ENCODE measurements at regions not wholly inside any gene's neighbourhood (a gene's known extent, or its start where the extent isn't known, plus 50 kb on each side); places are given as distances from the start of the nearest gene placed in this dataset.

DNA sequence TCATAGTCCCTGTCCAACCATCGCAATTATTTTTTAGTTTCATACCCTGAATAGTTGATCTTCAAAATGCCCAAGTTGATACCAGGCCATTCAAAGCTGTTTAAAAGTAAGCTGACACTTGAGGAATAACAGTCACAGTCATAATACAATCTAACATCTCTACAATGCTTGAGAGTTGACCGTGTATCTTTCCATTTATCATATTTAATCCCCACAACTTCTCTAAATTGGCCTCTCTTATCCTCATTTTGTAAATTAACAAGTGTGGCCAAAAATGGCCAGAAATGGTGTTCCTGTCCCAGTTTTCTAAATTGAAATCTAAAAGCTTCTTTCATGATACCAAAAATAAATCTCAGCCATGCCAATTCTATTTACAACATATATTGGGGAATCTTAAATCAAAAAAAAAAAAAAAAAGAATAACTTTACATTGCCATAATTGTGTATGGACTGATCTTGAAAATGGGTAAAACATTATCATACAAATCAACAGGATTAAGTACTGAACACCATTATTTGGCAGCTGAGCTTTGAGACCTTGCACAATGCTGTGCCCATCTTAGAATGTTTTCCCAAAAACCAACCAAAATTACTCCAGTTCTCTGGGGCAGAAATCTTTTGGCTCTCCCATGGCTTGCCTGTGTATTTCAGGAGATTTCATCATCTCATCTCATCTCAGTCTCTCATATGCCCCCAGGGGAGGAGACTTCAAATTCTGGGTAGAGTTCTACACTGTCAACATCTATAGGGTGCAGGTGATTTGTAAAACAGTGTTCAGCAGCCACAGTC is 448.7 kb upstream of the JARID2 start:
- Histone ChIP-seq H3F3A (ENCODE audit: insufficient read depth, low read length, poor library complexity, severe bottlenecking) (no peaks in the 10 kb centered on the region), H3K9me3 (ENCODE audit: low read length) (no peaks in the 10 kb centered on the region), H3K9ac (ENCODE audit: low read length) (no peak overlapping the region), H2AFZ (ENCODE audit: low read depth, low read length) (no peak overlapping the region), H3K27me3 (ENCODE audit: insufficient read depth, low read depth, low read length) (no peaks in the 10 kb centered on the region), H3K4me3 (ENCODE audit: low read length) (no peak overlapping the region), H3K27ac (ENCODE audit: low read length) (no peak overlapping the region), H3K36me3 (ENCODE audit: insufficient read depth, low read length) (no peaks in the 10 kb centered on the region), H3K9me2 (ENCODE audit: insufficient read depth, low read length) (no peaks in the 10 kb centered on the region), H4K20me1 (ENCODE audit: insufficient read depth) (no peaks in the 10 kb centered on the region), H3K79me2 (replicated peaks; ENCODE audit: insufficient read depth, low read length) (no peaks in the 10 kb centered on the region), H3K4me2 (ENCODE audit: low read length) (no peak overlapping the region)
- TF ChIP-seq MXI1 (conservative IDR thresholded peaks at IDR 0.05; ENCODE audit: poor library complexity, severe bottlenecking) (no peak), EZH2 (IDR thresholded peaks at IDR 0.05; ENCODE audit: borderline replicate concordance, insufficient read depth, low read length, poor library complexity, severe bottlenecking) (no peak), POLR2AphosphoS5 (IDR thresholded peaks at IDR 0.05) (no peak), SMC3 (conservative IDR thresholded peaks at IDR 0.05; ENCODE audit: poor library complexity) (no peak), RAD21 (conservative IDR thresholded peaks at IDR 0.05) (no peak), EP300 (conservative IDR thresholded peaks at IDR 0.05; ENCODE audit: poor library complexity, severe bottlenecking) (no peak), TAF1 (IDR thresholded peaks at IDR 0.05; ENCODE audit: low read depth) (no peak)
- TF ChIP-seq, protein P1, sequence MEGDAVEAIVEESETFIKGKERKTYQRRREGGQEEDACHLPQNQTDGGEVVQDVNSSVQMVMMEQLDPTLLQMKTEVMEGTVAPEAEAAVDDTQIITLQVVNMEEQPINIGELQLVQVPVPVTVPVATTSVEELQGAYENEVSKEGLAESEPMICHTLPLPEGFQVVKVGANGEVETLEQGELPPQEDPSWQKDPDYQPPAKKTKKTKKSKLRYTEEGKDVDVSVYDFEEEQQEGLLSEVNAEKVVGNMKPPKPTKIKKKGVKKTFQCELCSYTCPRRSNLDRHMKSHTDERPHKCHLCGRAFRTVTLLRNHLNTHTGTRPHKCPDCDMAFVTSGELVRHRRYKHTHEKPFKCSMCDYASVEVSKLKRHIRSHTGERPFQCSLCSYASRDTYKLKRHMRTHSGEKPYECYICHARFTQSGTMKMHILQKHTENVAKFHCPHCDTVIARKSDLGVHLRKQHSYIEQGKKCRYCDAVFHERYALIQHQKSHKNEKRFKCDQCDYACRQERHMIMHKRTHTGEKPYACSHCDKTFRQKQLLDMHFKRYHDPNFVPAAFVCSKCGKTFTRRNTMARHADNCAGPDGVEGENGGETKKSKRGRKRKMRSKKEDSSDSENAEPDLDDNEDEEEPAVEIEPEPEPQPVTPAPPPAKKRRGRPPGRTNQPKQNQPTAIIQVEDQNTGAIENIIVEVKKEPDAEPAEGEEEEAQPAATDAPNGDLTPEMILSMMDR (IDR thresholded peaks at IDR 0.05; ENCODE audit: poor library complexity, severe bottlenecking) = no peak
- TF ChIP-seq, protein P2, sequence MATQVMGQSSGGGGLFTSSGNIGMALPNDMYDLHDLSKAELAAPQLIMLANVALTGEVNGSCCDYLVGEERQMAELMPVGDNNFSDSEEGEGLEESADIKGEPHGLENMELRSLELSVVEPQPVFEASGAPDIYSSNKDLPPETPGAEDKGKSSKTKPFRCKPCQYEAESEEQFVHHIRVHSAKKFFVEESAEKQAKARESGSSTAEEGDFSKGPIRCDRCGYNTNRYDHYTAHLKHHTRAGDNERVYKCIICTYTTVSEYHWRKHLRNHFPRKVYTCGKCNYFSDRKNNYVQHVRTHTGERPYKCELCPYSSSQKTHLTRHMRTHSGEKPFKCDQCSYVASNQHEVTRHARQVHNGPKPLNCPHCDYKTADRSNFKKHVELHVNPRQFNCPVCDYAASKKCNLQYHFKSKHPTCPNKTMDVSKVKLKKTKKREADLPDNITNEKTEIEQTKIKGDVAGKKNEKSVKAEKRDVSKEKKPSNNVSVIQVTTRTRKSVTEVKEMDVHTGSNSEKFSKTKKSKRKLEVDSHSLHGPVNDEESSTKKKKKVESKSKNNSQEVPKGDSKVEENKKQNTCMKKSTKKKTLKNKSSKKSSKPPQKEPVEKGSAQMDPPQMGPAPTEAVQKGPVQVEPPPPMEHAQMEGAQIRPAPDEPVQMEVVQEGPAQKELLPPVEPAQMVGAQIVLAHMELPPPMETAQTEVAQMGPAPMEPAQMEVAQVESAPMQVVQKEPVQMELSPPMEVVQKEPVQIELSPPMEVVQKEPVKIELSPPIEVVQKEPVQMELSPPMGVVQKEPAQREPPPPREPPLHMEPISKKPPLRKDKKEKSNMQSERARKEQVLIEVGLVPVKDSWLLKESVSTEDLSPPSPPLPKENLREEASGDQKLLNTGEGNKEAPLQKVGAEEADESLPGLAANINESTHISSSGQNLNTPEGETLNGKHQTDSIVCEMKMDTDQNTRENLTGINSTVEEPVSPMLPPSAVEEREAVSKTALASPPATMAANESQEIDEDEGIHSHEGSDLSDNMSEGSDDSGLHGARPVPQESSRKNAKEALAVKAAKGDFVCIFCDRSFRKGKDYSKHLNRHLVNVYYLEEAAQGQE (IDR thresholded peaks at IDR 0.05; ENCODE audit: borderline replicate concordance) = no peak

DNA sequence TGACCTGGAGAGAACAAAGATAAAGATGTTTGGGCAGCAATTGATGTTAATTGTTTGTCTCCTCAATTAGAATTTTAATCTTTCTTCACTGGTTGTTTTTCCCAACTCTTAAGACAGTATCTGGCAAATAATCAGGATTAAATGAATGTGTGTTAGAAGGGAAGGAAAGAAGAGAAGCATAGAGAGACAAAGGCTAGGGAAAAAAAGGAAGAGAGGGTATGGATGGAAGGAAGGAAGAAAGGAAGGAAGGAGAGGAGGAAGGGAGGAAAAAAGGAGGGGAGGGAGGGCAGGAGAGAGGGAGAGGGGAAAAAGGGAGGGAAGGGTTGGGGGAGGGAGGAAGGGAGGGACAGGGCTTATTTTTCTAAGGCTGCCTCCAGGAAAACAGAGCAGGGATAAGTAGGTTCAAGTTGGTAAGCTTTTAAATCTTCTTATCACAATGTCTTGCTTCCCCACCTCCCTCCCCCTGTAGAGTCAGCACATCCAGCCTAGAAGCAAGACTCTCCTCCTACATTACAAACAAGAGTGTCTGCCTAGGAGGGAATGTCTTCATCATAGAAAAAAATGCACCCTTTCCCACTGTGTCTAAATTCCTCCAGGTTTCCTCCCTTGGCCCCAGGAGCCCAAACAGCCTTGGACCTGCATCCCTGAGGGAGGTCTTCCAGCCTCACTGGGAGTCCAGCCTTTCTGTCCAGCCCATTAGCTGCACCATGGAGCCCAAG is 447.8 kb upstream of the JARID2 start:
- no peak overlapping the region for H2AFZ ChIP-seq (ENCODE audit: low read depth, low read length)
- H3K9me3 ChIP-seq (ENCODE audit: low read length) = no peaks in the 10 kb centered on the region
- no peaks in the 10 kb centered on the region for H3K36me3 ChIP-seq (ENCODE audit: insufficient read depth, low read length)
- H3K4me2 ChIP-seq (ENCODE audit: low read length) = no peak overlapping the region
- no peaks in the 10 kb centered on the region for H4K20me1 ChIP-seq (ENCODE audit: insufficient read depth)
- H3K4me3 ChIP-seq (ENCODE audit: low read length) = no peak overlapping the region
- H3K27me3 ChIP-seq (ENCODE audit: insufficient read depth, low read depth, low read length) = no peaks in the 10 kb centered on the region
- H3F3A ChIP-seq (ENCODE audit: insufficient read depth, low read length, poor library complexity, severe bottlenecking) = no peaks in the 10 kb centered on the region
- no peak overlapping the region for H3K27ac ChIP-seq (ENCODE audit: low read length)
- TF ChIP-seq EZH2 (IDR thresholded peaks at IDR 0.05; ENCODE audit: borderline replicate concordance, insufficient read depth, low read length, poor library complexity, severe bottlenecking) (no peak), SMC3 (conservative IDR thresholded peaks at IDR 0.05; ENCODE audit: poor library complexity) (no peak), EP300 (conservative IDR thresholded peaks at IDR 0.05; ENCODE audit: poor library complexity, severe bottlenecking) (no peak), MXI1 (conservative IDR thresholded peaks at IDR 0.05; ENCODE audit: poor library complexity, severe bottlenecking) (no peak), POLR2AphosphoS5 (IDR thresholded peaks at IDR 0.05) (no peak), TAF1 (IDR thresholded peaks at IDR 0.05; ENCODE audit: low read depth) (no peak), RAD21 (conservative IDR thresholded peaks at IDR 0.05) (no peak)
- TF ChIP-seq, protein P2 (IDR thresholded peaks at IDR 0.05; ENCODE audit: borderline replicate concordance) = no peak
- TF ChIP-seq, protein P1 (IDR thresholded peaks at IDR 0.05; ENCODE audit: poor library complexity, severe bottlenecking) = no peak
- H3K79me2 ChIP-seq (replicated peaks; ENCODE audit: insufficient read depth, low read length) = no peaks in the 10 kb centered on the region
- H3K9me2 ChIP-seq (ENCODE audit: insufficient read depth, low read length) = no peaks in the 10 kb centered on the region
- H3K9ac ChIP-seq (ENCODE audit: low read length) = no peak overlapping the region
